ENCODE measurements at regions not wholly inside any gene's neighbourhood (a gene's known extent, or its start where the extent isn't known, plus 50 kb on each side); places are given as distances from the start of the nearest gene placed in this dataset.
"Not testable (repeated sequence)": the region's sequence is repeated elsewhere in the genome, so short reads cannot be mapped to it uniquely, and the experiment has no call there.

- Mint-ChIP-seq H3K9me3 (peaks cover 20% of the 10 kb centered on the region), H3K4me3 (no peak overlapping the region), H3K4me1 (peaks cover 8% of the 10 kb centered on the region), H3K27ac (no peak overlapping the region), H3K36me3 (peaks cover 10% of the 10 kb centered on the region), H3K27me3 (ENCODE audit: low read depth) (peaks cover 4% of the 10 kb centered on the region; the same call in 1 of the 2 replicates)
- no peak for ATAC-seq
- no peak for TF ChIP-seq NFYB (CRISPR knock-in tag; conservative IDR thresholded peaks at IDR 0.05; ENCODE audit: low read depth)
- no peak for TF ChIP-seq ATF2 (CRISPR knock-in tag; IDR thresholded peaks at IDR 0.05; ENCODE audit: borderline replicate concordance, low read depth)
- TF ChIP-seq ZNF425 (CRISPR knock-in tag; conservative IDR thresholded peaks at IDR 0.05): no peak
- no peak for TF ChIP-seq E2F4 (CRISPR knock-in tag; IDR thresholded peaks at IDR 0.05; ENCODE audit: borderline replicate concordance, low read depth)
- no peak for TF ChIP-seq IRF2 (CRISPR knock-in tag; IDR thresholded peaks at IDR 0.05; ENCODE audit: borderline replicate concordance, low read depth)
- no peak for TF ChIP-seq RORB (CRISPR knock-in tag; IDR thresholded peaks at IDR 0.05)
- no peak for TF ChIP-seq AFF4 (CRISPR knock-in tag; IDR thresholded peaks at IDR 0.05; ENCODE audit: borderline replicate concordance)
- TF ChIP-seq RELA (CRISPR knock-in tag; IDR thresholded peaks at IDR 0.05; ENCODE audit: borderline replicate concordance): no peak
- TF ChIP-seq ARID4B (CRISPR knock-in tag; IDR thresholded peaks at IDR 0.05; ENCODE audit: borderline replicate concordance): no peak
- no peak for TF ChIP-seq GTF2I (CRISPR knock-in tag; conservative IDR thresholded peaks at IDR 0.05)
- no peak for TF ChIP-seq ATF6 (CRISPR knock-in tag; IDR thresholded peaks at IDR 0.05)
- no peak for DNase-seq (ENCODE audit: low spot score)
- CTCF ChIA-PET: no interaction called here
- POLR2A ChIA-PET: no interaction called here
Measured at GRCh38 chr15:69876064-69876940, 221.4 kb downstream of the TLE3 start.

- CTCF ChIA-PET; H3K36me3 Mint-ChIP-seq; H3K4me3 Mint-ChIP-seq; H3K27ac Mint-ChIP-seq; H3K4me1 Mint-ChIP-seq; H3K9me3 Mint-ChIP-seq; H3K27me3 Mint-ChIP-seq (ENCODE audit: low read depth); DNase-seq (ENCODE audit: low spot score); POLR2A ChIA-PET; ATAC-seq: not testable (repeated sequence)
Measured at GRCh38 chr15:69879963-69880362, 217.8 kb downstream of the TLE3 start.

Measured in WTC11 (cell line).